ENCODE measurements at regions not wholly inside any gene's neighbourhood (a gene's known extent, or its start where the extent isn't known, plus 50 kb on each side); places are given as distances from the start of the nearest gene placed in this dataset.

DNA sequence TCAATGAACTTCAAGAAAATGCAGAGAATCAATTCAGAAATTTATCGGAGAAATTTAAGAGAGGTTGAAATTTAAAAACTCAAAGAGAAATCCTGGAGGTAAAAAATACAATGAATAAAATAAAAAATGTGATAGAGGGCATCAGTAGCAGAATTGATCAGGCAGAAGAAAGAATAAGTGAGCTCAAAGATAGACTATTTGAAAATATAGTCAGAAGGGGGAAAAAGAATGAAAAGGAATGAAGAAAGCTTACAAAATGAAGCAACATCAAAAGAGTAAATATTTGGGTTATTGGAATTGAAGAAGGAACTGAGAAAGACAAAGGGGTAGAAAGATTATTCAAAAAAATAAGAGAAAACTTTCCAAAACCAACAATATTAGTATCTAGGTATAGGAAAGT lies 291.4 kb downstream of the SH2D4B start:
- no peak for TF ChIP-seq POLR2A (IDR thresholded peaks at IDR 0.05; ENCODE audit: control extremely low read depth in 1 of 2, low read depth in 2 of 2, low read length in 2 of 2)
- TF ChIP-seq CHD7 (IDR thresholded peaks at IDR 0.05; ENCODE audit: insufficient replicate concordance, low read length), result no peak
- TF ChIP-seq TAF7 (optimal IDR thresholded peaks at IDR 0.05; ENCODE audit: borderline replicate concordance, low read depth, low read length), result no peak
- no peak for TF ChIP-seq RXRA (IDR thresholded peaks at IDR 0.05; ENCODE audit: insufficient read depth, low read depth, low read length)
- no peak for TF ChIP-seq MAX (IDR thresholded peaks at IDR 0.05)
- no peak for TF ChIP-seq MAFK (IDR thresholded peaks at IDR 0.05; ENCODE audit: low read depth, low read length)
- no peak for TF ChIP-seq ZNF274 (IDR thresholded peaks at IDR 0.05; ENCODE audit: borderline replicate concordance, extremely low read depth, low read length)
- no peak for TF ChIP-seq JUN (IDR thresholded peaks at IDR 0.05; ENCODE audit: low read depth, low read length)
- TF ChIP-seq HDAC6 (IDR thresholded peaks at IDR 0.05; ENCODE audit: low read depth, low read length), result no peak
- TF ChIP-seq POLR2AphosphoS5 (IDR thresholded peaks at IDR 0.05; ENCODE audit: low read depth, low read length), result no peak
- TF ChIP-seq SRF (IDR thresholded peaks at IDR 0.05; ENCODE audit: low read depth, low read length), result no peak
- no peak for TF ChIP-seq SP1 (IDR thresholded peaks at IDR 0.05; ENCODE audit: low read depth, low read length)
- no peak for TF ChIP-seq CHD2 (IDR thresholded peaks at IDR 0.05; ENCODE audit: low read length)
